Activated naive CD8-positive, alpha-beta T cell treated with anti-CD3 and anti-CD28 coated beads, Interleukin-2, amount 50 U/mL, for 16 hours (primary cell): ENCODE measurements at regions not wholly inside any gene's neighbourhood (a gene's known extent, or its start where the extent isn't known, plus 50 kb on each side); places are given as distances from the start of the nearest gene placed in this dataset.
"Not testable (repeated sequence)": the region's sequence is repeated elsewhere in the genome, so short reads cannot be mapped to it uniquely, and the experiment has no call there.

Experiments
- DNase-seq: peaks from one replicate; pipeline ENCODE4 v3.0.0-alpha.2; 2020; ENCODE audit warnings: low read depth, low spot score

DNA sequence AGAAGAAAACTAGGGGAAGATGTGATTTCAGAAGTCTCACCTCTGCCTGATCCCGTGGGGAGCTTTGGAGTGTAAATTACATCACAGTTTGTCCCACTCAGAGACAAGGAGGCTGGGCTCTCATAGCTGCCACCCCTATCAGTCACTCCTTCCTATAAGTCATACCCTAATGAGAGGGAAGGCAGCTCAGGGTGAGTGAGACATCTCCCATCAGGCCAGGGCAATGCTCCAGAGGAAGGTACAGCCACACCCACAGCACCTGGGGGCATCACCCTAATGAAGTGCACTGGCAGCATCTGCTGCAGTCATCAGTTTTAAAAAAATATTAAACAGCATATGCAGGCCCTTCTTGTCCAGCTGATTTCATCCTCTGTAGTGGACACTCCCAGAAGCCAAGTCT, 223.1 kb upstream of the NBPF12 start:
- not testable (repeated sequence) for DNase-seq

- not testable (repeated sequence) for DNase-seq
These were observed 227.1 kb upstream of the NBPF12 start for GRCh38 chr1:146710838-146711521.

DNA sequence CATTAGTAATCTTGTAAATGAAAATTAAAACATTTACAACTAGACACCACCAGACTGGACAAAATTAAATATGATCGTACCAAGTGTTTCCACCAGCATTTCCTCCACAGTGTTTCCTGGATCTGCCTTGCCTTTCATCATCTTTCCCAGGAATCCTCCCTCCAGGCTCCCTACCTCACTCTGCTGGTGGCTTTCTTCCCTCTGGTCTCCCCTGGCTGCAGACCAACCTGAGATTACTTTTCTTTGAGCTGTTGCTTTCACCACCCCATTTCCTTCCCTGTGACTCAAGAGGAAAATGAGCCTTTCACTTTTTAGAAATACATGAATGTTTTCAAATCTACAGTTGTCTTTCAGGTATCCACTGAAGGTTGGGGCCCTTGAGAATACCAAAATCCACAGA, 228.8 kb upstream of the NBPF12 start:
- not testable (repeated sequence) for DNase-seq

- DNase-seq = not testable (repeated sequence)
These were observed 233.9 kb upstream of the NBPF12 start for GRCh38 chr1:146704162-146704724.

GRCh38 chr1:146701320-146701719, 236.8 kb upstream of the NBPF12 start:
- DNase-seq = not testable (repeated sequence)

GRCh38 chr1:146695388-146695787, 242.7 kb upstream of the NBPF12 start:
- not testable (repeated sequence) for DNase-seq

GRCh38 chr1:146691798-146692197, 246.3 kb upstream of the NBPF12 start:
- DNase-seq = not testable (repeated sequence)

DNA sequence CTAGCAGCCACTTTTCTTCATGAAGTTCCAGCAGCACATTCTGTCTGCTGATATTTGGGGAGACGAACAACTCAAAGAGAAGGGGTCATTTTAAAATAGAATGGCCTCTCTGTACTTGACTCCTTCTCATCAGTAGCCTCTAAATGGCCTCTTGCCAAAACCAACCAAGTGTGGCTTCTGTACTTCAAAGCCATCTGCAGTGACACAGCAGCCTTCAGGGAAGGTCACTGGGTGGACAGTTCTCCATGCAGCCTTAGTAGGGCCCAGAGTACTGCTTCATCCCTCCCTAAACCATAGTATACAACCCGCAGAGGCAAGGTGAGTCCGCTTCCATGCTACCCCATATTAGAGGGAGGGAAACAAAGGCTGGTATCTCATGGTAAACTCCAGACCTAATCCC, 249.2 kb upstream of the NBPF12 start:
- not testable (repeated sequence) for DNase-seq

GRCh38 chr1:146686777-146687366, 251.3 kb upstream of the NBPF12 start:
- DNase-seq = not testable (repeated sequence)

DNA sequence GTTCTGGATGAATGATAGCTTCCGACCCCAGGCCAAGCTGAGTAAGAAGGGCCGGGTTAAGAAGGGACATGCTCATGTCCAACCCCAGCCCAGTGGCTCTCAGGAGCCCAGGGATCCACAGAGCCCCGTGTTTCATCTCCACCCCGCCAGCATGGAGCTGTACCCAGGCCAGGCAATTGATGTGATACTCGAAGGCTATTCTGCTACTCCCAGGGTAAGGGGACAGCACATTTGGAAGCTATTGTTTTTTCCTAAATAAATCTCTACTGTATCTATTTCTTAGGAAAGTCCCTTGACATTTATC, 255.0 kb upstream of the NBPF12 start:
- not testable (repeated sequence) for DNase-seq

DNA sequence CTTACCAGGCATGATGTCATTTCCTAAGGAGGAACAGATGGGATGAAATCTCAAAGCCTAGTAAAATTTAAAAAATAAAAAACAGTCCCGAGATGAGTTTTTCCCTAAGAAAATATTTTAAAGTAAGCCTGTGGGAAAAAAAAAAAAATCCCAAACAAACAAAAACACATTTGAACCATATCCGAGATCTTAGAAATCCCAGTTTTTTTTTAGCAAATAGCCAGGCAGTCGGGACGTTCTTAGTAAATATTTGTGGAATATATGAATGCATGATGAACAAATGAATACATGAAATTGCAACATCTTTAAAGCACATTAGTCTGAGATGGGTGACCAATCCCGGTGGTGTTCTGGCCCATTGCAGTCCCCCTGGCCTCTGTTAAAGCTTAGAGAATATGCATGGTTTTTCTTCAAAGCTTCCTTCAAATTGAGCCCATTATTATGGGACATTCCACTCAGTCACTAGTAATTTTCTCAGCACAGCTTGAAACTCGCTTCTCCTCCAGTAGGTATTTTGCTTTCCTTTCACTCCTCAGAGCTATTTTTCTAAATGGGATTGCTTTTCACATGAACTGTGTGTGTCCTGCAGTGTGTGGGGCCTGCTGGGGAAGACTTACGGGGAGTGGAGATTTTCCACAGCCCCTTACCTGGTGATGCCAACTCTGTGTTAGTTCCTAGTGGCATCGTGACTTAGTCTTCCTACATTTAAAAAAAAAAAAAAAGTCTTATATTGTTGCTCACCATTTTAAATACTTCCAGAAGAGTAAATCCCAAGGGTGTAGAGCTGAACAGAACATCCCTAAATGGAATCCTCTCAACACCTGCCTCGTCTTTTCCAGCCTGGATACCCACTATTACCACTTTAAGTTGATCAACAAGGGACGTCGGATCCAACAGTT, 255.6 kb upstream of the NBPF12 start:
- not testable (repeated sequence) for DNase-seq

GRCh38 chr1:146673729-146674299, 264.3 kb upstream of the NBPF12 start:
- DNase-seq = not testable (repeated sequence)

DNA sequence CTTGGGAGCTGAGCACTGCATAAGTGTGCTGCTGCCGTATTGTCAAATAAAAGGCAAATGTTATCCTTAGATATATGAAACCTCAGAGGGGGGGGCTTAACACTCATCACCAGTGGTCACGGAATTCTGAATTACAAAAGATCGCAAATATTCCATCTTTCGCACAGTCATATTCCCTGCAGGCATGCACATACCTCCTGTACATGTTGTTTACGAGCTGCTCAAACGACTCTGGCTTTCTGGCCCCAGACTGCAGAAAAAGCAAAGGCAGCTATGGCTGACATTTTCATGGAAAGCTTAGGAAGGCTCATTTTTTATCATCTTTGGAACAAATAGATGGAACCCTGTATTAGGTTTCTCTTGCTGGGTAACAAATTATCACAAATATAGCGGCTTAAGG, 265.5 kb upstream of the NBPF12 start:
- DNase-seq = not testable (repeated sequence)

DNA sequence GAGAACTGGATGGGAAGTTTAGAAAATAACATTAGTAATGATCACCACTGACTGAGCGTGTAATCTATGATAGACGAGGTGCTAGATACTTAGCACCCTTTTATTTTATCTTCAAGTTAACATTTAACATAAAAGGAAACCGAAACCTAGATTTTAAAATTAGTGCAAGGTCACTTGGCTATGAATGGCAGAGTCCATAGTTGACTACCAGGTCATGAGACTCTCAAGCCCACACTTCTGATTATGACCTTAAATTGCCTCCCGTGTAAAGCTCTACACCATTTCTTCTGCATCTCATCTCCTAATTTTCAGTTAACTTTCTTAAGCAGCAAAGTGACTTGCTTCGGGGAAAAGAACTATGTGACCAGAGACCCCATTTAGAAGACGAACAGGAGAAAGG, 266.5 kb upstream of the NBPF12 start:
- not testable (repeated sequence) for DNase-seq

- not testable (repeated sequence) for DNase-seq
These were observed 267.1 kb upstream of the NBPF12 start for GRCh38 chr1:146670832-146671566.

DNA sequence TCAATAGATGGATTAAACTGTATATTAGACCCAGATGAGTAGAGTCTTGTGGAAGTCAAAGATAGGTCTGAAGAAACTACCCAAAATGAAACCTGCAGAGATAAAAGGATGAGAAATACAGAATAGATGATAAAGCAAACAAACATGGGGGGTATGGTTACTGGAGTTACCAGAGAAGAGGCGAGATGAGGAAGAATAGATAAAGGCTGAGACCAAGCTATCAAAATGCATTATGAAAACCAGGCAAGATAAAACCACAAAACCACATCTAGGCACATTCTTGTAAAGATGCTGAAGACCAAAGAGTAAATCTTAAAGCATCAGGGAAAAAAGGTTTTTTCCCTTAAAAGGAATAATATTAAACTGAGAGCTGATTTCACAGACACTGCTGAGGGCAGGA, 271.8 kb upstream of the NBPF12 start:
- DNase-seq = not testable (repeated sequence)

DNA sequence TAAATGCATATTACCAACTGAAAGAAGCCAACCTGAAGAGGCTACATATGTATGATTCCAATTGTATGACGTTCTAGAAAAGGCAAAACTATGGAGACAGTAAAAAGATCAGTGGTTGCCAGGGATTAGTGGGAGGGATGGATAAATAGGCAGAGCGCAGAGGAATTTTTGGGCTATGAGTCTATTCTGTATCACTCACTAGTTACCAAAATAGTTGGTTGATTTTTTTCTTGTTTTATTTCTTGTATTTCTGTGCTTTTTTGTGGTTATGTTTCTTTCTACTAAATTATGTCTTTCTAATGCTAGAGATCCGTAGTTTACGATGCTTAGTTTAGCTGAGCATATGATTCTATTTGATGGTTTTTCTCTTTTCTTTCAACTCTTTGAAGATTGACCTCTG, 277.9 kb upstream of the NBPF12 start:
- not testable (repeated sequence) for DNase-seq

GRCh38 chr1:146656356-146657060, 281.6 kb upstream of the NBPF12 start:
- not testable (repeated sequence) for DNase-seq

DNA sequence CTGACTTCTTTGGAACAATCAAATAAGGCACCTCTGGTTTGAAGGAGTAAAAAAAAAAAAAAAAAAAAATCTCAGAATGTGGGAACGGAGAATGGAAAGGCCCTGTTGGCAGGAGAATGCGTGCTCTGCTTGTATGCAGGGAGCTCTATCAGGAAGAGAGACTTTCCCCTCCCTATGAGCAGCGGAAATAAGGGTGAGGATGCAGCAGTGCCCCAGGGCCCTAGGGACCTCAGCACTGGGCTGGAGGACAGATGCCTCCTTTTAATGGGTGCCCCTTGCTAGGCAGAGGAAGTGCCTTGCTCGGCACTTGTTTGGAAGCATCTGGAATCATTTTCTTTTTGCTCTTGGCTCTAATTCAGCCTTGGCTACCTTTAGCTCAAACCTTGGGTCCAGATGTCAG, 283.4 kb upstream of the NBPF12 start:
- DNase-seq = not testable (repeated sequence)

- not testable (repeated sequence) for DNase-seq
These were observed 292.0 kb upstream of the NBPF12 start for GRCh38 chr1:146645978-146646604.
